CD14-positive monocyte (primary cell): ENCODE measurements at regions not wholly inside any gene's neighbourhood (a gene's known extent, or its start where the extent isn't known, plus 50 kb on each side); places are given as distances from the start of the nearest gene placed in this dataset.
A peak's percentile ranks its signal among the peaks of the same experiment; 100 is the strongest.

Experiments used
- DNase-seq, 3 donors: peaks; one replicate each; pipeline ENCODE4 v3.0.0-alpha.2; 2011 to 2022
- H2AFZ ChIP-seq: 2 replicates; pipeline ENCODE4 v1.6.0; 2012; ENCODE audit warnings: mild to moderate bottlenecking, low read depth, low read length, inconsistent platforms; ENCODE audit not compliant: insufficient read depth, poor library complexity, severe bottlenecking
- H3K27ac ChIP-seq, 2 donors: 1 replicate in 1 of 2; 2 replicates in 1 of 2; pipeline ENCODE4 v1.5.1; 2012 to 2013; ENCODE audit warnings: low read length in 2 of 2, control low read depth in 1 of 2, inconsistent platforms in 1 of 2, low read depth in 1 of 2, mild to moderate bottlenecking in 1 of 2
- H3K27me3 ChIP-seq, 2 donors: one replicate each; pipeline versions ENCODE4 v1.6.0 to v1.6.1; 2011 to 2013; ENCODE audit warnings: low read length in 2 of 2; ENCODE audit not compliant: control insufficient read depth in 2 of 2, insufficient read depth in 2 of 2
- H3K36me3 ChIP-seq, 2 donors: replicated peaks in 1 of 2; 1 replicate in 1 of 2; 2 replicates in 1 of 2; pipeline versions ENCODE4 v1.5.1 to v1.6.1; 2012 to 2013; ENCODE audit warnings: low read length in 2 of 2, control low read depth in 1 of 2, inconsistent platforms in 1 of 2, mild to moderate bottlenecking in 1 of 2; ENCODE audit not compliant: insufficient read depth in 2 of 2, control insufficient read depth in 1 of 2
- H3K4me1 ChIP-seq, 2 donors: 1 replicate in 1 of 2; 2 replicates in 1 of 2; pipeline versions ENCODE4 v1.5.1 to v1.6.1; 2012 to 2013; ENCODE audit warnings: low read length in 2 of 2, control low read depth in 1 of 2, inconsistent platforms in 1 of 2, mild to moderate bottlenecking in 1 of 2, moderate library complexity in 1 of 2; ENCODE audit not compliant: insufficient read depth in 2 of 2, control insufficient read depth in 1 of 2
- H3K4me2 ChIP-seq: replicated peaks from 2 replicates; pipeline ENCODE3; 2012; ENCODE audit warnings: low read length, moderate library complexity, mild to moderate bottlenecking; ENCODE audit not compliant: poor library complexity, severe bottlenecking; ENCODE audit errors: extremely low read depth
- H3K4me3 ChIP-seq, 3 experiments: fragments of 200-600 bp in 1 of 3; sonication (generic) in 1 of 3; replicated peaks in 1 of 3; 1 replicate in 2 of 3; 2 replicates in 1 of 3; pipeline ENCODE4 v1.5.1; 2011 to 2013; ENCODE audit warnings: low read length in 3 of 3, mild to moderate bottlenecking in 3 of 3, control low read depth in 2 of 3, low read depth in 2 of 3, inconsistent platforms in 1 of 3, moderate library complexity in 1 of 3
- H3K79me2 ChIP-seq: 2 replicates; pipeline ENCODE4 v1.6.0; 2012; ENCODE audit warnings: mild to moderate bottlenecking, control low read depth, inconsistent platforms, low read length, moderate library complexity; ENCODE audit not compliant: insufficient read depth
- H3K9ac ChIP-seq: 2 replicates; pipeline ENCODE4 v1.6.0; 2017; ENCODE audit warnings: low read length, mild to moderate bottlenecking; ENCODE audit not compliant: insufficient read depth, poor library complexity, severe bottlenecking
- H3K9me3 ChIP-seq, 2 donors: replicated peaks in 1 of 2; 1 replicate in 1 of 2; 2 replicates in 1 of 2; pipeline versions ENCODE4 v1.5.1 to v1.6.1; 2012 to 2013; ENCODE audit warnings: low read length in 2 of 2, control low read depth in 1 of 2; ENCODE audit not compliant: control insufficient read depth in 1 of 2, insufficient read depth in 1 of 2
- H4K20me1 ChIP-seq: 2 replicates; pipeline ENCODE4 v1.6.0; 2012; ENCODE audit warnings: mild to moderate bottlenecking, low read length, control low read depth, moderate library complexity; ENCODE audit not compliant: insufficient read depth
- H3K27ac Mint-ChIP-seq, 7 donors: one replicate each; pipeline ENCODE4 v1.8.0; 2020; ENCODE audit warnings: mild to moderate bottlenecking in 7 of 7, mixed read lengths in 7 of 7, moderate library complexity in 6 of 7, inconsistent platforms in 2 of 7
- H3K27me3 Mint-ChIP-seq, 3 donors: one replicate each; pipeline ENCODE4 v1.8.0; 2021 to 2022; ENCODE audit warnings: low read depth in 3 of 3, mild to moderate bottlenecking in 3 of 3, mixed read lengths in 3 of 3, moderate library complexity in 3 of 3, inconsistent platforms in 1 of 3
- H3K36me3 Mint-ChIP-seq, 2 donors: one replicate each; pipeline ENCODE4 v1.8.0; 2020; ENCODE audit warnings: mixed read lengths in 2 of 2, inconsistent platforms in 1 of 2, mild to moderate bottlenecking in 1 of 2
- H3K4me1 Mint-ChIP-seq: one replicate; pipeline ENCODE4 v1.8.0; 2020; ENCODE audit warnings: mild to moderate bottlenecking, mixed read lengths
- H3K4me3 Mint-ChIP-seq, 2 donors: one replicate each; pipeline ENCODE4 v1.8.0; 2020; ENCODE audit warnings: mild to moderate bottlenecking in 2 of 2, mixed read lengths in 2 of 2, moderate library complexity in 1 of 2
- H3K9me3 Mint-ChIP-seq, 7 donors: one replicate each; pipeline ENCODE4 v1.8.0; 2020 to 2022; ENCODE audit warnings: mixed read lengths in 7 of 7, mild to moderate bottlenecking in 6 of 7, moderate library complexity in 6 of 7, inconsistent platforms in 2 of 7
- WGBS: methylation state at CpG from one replicate; pipeline ENCODE4 v1.1.5; 2013; ENCODE audit warnings: missing lambda C conversion rate; ENCODE audit not compliant: insufficient coverage; 5-methylcytosine and 5-hydroxymethylcytosine counted together
- intact Hi-C, 2 donors: fragments of 100-400 bp; cut with micrococcal nuclease; formaldehyde crosslinking; loops; one replicate each; pipeline versions ENCODE4 v1.15.0 to v1.15.1; 2023
- TF ChIP-seq, protein P1 (sequence below): fragments of 200-600 bp; IDR thresholded peaks from one replicate; pipeline ENCODE4 v1.8.0; 2022; ENCODE audit warnings: antibody characterized with exemption, mild to moderate bottlenecking

DNA sequence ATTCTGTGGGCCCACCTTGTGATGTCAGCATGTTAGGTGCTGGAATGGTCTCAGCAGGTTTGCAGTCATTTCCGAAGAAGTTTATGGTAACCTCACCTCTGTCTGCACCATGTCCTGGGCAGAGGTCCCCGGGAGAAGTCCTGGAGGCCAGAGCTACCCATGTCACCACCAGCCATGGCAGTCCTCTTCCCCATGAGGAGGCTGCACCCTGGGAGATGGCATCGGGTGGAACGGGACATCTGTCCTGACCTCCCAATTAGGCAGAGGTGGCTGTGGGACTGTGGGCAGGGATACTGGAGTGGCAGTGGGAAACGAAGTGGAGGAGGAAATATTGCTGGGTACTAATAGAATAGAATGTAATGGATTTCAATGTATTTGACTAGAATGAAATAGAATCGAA, 511.8 kb upstream of the WSB1 start:
- no peaks in the 10 kb centered on the region for H3K36me3 ChIP-seq
- H4K20me1 ChIP-seq, result no peaks in the 10 kb centered on the region
- 88% methylated on average over 5 of the region's 6 CpGs for WGBS
- H3K9me3 ChIP-seq, result peaks cover 69 to 70% of the 10 kb centered on the region in 2 donors
- Mint-ChIP-seq H3K9me3 (peaks cover 8 to 22% (median 16%) of the 10 kb centered on the region in 7 donors), H3K4me1 (no peaks in the 10 kb centered on the region), H3K27me3 (peaks cover 0 to 2% (median 0%) of the 10 kb centered on the region in 3 donors), H3K4me3 (no peak overlapping the region), H3K27ac (no peak overlapping the region), H3K36me3 (no peaks in the 10 kb centered on the region)
- DNase-seq, result peak in 1 of 3 donors; percentile 4
- H3K4me2 ChIP-seq, result no peak overlapping the region
- intact Hi-C loops, result loop anchor here in 1 of 2 donors (10.0 kb wide), 1 partner anchor 67 kb away; no protein-coding TSS in a partner anchor
- H3K4me3 ChIP-seq, result no peak overlapping the region
- no peak overlapping the region for H3K9ac ChIP-seq
- no peaks in the 10 kb centered on the region for H3K27me3 ChIP-seq
- TF ChIP-seq, protein P1, sequence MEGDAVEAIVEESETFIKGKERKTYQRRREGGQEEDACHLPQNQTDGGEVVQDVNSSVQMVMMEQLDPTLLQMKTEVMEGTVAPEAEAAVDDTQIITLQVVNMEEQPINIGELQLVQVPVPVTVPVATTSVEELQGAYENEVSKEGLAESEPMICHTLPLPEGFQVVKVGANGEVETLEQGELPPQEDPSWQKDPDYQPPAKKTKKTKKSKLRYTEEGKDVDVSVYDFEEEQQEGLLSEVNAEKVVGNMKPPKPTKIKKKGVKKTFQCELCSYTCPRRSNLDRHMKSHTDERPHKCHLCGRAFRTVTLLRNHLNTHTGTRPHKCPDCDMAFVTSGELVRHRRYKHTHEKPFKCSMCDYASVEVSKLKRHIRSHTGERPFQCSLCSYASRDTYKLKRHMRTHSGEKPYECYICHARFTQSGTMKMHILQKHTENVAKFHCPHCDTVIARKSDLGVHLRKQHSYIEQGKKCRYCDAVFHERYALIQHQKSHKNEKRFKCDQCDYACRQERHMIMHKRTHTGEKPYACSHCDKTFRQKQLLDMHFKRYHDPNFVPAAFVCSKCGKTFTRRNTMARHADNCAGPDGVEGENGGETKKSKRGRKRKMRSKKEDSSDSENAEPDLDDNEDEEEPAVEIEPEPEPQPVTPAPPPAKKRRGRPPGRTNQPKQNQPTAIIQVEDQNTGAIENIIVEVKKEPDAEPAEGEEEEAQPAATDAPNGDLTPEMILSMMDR, result no peak
- no peak overlapping the region for H3K27ac ChIP-seq
- no peaks in the 10 kb centered on the region for H3K79me2 ChIP-seq
- no peak overlapping the region for H2AFZ ChIP-seq
- H3K4me1 ChIP-seq, result no peaks in the 10 kb centered on the region

DNA sequence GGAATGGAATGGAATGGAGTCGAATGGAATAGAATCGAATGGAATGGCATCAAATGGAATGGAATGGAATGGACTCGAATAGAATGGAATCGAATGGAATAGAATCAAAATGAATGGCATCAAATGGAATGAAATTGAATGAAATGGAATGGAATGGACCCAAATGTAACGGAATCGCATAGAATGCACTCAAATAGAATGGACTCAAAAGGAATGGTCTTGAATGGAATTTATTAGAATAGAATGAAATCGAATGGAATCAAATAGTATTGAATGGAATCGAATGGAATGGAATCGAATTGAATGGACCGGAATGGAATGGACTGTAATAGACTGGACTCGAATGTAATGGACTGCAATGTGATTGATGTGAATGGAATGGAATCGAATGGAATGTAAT, 501.4 kb upstream of the WSB1 start:
- Mint-ChIP-seq H3K4me1 (no peaks in the 10 kb centered on the region), H3K4me3 (no peak overlapping the region), H3K27me3 (no peaks in the 10 kb centered on the region), H3K27ac (no peak overlapping the region), H3K36me3 (no peaks in the 10 kb centered on the region), H3K9me3 (no peaks in the 10 kb centered on the region)
- no peaks in the 10 kb centered on the region for H4K20me1 ChIP-seq
- H2AFZ ChIP-seq, result no peak overlapping the region
- WGBS, result 86% methylated on average over 12 of the region's 12 CpGs
- H3K4me1 ChIP-seq, result no peaks in the 10 kb centered on the region
- TF ChIP-seq, protein P1, result no peak
- H3K79me2 ChIP-seq, result no peaks in the 10 kb centered on the region
- H3K9ac ChIP-seq, result no peak overlapping the region
- no peaks in the 10 kb centered on the region for H3K36me3 ChIP-seq
- peak in 1 of 3 donors; percentile 7 for DNase-seq
- peaks cover 94 to 99% of the 10 kb centered on the region in 2 donors for H3K9me3 ChIP-seq
- no peaks in the 10 kb centered on the region for H3K27me3 ChIP-seq
- no peak overlapping the region for H3K4me3 ChIP-seq
- no peak overlapping the region for H3K27ac ChIP-seq
- intact Hi-C loops, result no loop called here
- H3K4me2 ChIP-seq, result no peak overlapping the region
